ENCODE measurements at regions not wholly inside any gene's neighbourhood (a gene's known extent, or its start where the extent isn't known, plus 50 kb on each side); places are given as distances from the start of the nearest gene placed in this dataset.

- intact Hi-C loops (cut with DNase I; ENCODE audit: low total_unique reads): no loop called here
- TF ChIP-seq, protein P1, sequence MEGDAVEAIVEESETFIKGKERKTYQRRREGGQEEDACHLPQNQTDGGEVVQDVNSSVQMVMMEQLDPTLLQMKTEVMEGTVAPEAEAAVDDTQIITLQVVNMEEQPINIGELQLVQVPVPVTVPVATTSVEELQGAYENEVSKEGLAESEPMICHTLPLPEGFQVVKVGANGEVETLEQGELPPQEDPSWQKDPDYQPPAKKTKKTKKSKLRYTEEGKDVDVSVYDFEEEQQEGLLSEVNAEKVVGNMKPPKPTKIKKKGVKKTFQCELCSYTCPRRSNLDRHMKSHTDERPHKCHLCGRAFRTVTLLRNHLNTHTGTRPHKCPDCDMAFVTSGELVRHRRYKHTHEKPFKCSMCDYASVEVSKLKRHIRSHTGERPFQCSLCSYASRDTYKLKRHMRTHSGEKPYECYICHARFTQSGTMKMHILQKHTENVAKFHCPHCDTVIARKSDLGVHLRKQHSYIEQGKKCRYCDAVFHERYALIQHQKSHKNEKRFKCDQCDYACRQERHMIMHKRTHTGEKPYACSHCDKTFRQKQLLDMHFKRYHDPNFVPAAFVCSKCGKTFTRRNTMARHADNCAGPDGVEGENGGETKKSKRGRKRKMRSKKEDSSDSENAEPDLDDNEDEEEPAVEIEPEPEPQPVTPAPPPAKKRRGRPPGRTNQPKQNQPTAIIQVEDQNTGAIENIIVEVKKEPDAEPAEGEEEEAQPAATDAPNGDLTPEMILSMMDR (IDR thresholded peaks at IDR 0.05): no peak
- TF ChIP-seq POLR2A (IDR thresholded peaks at IDR 0.05): no peak
- WGBS, 2 donors: 61 to 68% methylated on average over 20 to 23 of the region's 23 CpGs
Measured at GRCh38 chr4:3715855-3716630, 50.1 kb upstream of the ADRA2C start.

DNA sequence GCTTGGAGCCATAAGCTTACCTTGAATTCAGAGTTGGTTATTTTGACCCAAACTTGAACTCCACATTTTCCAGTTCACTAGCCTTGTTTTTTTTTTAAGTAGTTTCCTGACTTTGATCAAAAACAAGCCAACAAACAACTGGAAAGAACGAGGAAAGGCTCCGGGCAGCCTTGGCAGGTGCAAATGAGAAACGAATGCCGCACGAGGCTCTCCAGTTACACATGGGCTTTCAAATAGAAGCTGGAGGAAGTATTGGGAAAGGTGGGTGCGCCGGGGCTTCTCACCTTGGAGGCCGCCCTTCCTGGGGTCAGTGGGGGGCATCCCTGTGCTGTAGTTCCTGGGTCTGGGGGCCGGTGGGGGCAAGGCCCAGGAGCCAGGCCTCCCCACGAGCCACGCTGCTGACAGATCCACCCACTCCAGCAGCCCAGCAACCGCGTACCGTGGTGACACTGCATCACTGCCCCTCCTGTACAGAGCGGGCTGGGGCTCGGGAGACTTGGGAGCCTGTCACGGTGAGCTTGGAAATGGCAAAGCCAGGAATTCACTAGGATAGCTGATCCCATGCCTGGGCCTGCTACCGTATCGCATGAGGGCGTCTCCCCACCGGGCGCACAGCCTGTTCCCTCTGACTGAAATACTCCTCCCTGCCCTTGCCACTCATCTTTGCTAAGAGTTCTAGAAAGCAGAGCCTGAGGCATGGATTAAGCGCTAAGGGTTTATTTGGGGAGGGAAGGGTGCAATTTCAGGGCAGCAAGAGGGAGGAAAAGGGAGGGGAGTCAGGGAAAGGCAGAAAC, 50.9 kb upstream of the ADRA2C start:
- DNase-seq (ENCODE audit: low spot score in 2 of 2): no peak
- H3K4me3 ChIP-seq (ENCODE audit: low read depth, poor library complexity, severe bottlenecking): no peak overlapping the region
- intact Hi-C loops (cut with DNase I; ENCODE audit: low total_unique reads): no loop called here
- 27 to 32% methylated on average over 21 to 23 of the region's 23 CpGs for WGBS, 2 donors
- TF ChIP-seq, protein P1 (IDR thresholded peaks at IDR 0.05): no peak
- TF ChIP-seq POLR2A (IDR thresholded peaks at IDR 0.05): no peak

More at GRCh38 chr4:3715855-3716630, 50.1 kb upstream of the ADRA2C start:
- DNase-seq (ENCODE audit: low spot score in 2 of 2): no peak
- no peak overlapping the region for H3K4me3 ChIP-seq (ENCODE audit: low read depth, poor library complexity, severe bottlenecking)

DNA sequence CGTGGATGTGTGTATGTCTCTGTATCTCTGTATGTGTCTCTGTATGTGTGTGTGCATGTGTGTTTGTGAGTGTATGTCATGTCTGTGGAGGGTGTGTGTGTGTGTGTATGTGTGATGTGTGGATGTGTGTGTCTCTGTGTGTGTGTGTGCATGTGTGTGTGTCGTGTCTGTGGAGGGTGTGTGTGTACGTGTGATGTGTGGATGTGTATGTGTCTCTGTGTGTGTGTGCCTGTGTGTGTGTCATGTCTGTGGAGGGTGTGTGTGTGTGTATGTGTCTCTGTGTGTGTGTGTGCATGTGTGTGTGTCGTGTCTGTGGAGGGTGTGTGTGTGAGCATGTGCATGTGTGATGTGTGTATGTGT, 51.6 kb upstream of the ADRA2C start:
- WGBS, 2 donors: 79 to 84% methylated on average over 4 of the region's 4 CpGs
- no peak overlapping the region for H3K4me3 ChIP-seq (ENCODE audit: low read depth, poor library complexity, severe bottlenecking)
- DNase-seq (ENCODE audit: low spot score in 2 of 2): no peak
- TF ChIP-seq, protein P1 (IDR thresholded peaks at IDR 0.05): no peak
- TF ChIP-seq POLR2A (IDR thresholded peaks at IDR 0.05): no peak
- intact Hi-C loops (cut with DNase I; ENCODE audit: low total_unique reads): no loop called here

DNA sequence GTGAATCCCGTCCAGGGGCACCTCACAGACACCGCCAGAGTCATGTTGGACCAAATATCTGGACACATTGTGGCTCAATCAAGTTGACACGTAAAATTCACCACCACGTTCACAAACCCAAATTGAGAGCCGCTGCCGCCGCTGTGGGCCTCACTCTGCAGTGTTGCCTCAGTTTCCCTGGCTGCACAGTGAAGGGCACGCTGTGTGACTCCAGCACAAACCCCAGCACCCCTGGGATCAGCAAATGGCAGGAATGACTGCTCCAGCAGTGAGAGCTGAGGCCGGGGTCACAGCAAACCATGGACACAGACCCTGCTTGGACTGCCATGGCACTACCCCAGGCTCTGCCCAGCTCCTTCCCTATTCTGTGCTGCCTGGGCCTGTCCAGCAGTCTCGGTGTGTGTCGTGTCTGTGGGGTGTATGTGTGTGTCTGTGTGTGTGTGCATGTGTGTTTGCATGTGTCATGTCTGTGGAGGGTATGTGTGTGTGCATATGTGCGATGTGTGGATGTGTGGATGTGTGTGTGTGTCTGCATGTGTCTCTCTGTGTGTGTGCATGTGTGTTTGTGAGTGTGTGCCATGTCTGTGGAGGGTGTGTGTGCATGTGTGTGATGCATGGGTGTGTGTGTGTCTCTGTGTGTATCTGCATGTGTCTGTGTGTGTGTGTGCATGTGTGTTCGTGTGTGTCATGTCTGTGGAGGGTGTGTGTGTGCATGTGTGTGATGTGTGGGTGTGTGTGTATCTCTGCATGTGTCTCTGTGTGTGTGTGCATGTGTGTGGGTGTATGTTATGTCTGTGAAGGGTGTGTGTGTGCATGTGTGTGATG, 52.2 kb upstream of the ADRA2C start:
- no peak for TF ChIP-seq POLR2A (IDR thresholded peaks at IDR 0.05)
- TF ChIP-seq, protein P1 (IDR thresholded peaks at IDR 0.05): no peak
- no peak overlapping the region for H3K4me3 ChIP-seq (ENCODE audit: low read depth, poor library complexity, severe bottlenecking)
- intact Hi-C loops (cut with DNase I; ENCODE audit: low total_unique reads): no loop called here
- WGBS, 2 donors: 91 to 93% methylated on average over 13 of the region's 13 CpGs
- DNase-seq (ENCODE audit: low spot score in 2 of 2): no peak

DNA sequence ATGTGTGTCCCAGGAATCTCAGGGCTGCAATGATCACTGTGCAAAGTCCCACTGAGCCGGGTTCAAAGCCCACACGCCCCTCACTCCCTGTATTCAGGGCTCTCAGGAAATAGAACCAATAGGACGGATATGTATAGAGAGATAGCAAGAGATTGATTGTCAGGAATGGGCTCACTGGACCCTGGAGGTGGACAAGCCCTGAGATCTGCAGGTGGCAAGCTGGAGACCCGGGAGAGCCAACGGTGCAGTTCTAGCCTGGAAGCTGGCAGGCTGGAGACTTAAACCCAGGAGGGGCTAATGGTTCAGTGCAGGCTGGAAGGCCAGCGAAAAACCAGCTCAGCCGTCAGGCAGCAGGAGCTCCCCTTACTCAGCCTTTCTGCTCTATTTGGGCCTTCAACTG, 52.8 kb upstream of the ADRA2C start:
- H3K4me3 ChIP-seq (ENCODE audit: low read depth, poor library complexity, severe bottlenecking): no peak overlapping the region
- WGBS, 2 donors: 91 to 95% methylated on average over 7 of the region's 7 CpGs
- DNase-seq (ENCODE audit: low spot score in 2 of 2): no peak
- intact Hi-C loops (cut with DNase I; ENCODE audit: low total_unique reads): no loop called here
- TF ChIP-seq, protein P1 (IDR thresholded peaks at IDR 0.05): no peak
- no peak for TF ChIP-seq POLR2A (IDR thresholded peaks at IDR 0.05)

Data from lower leg skin (tissue), 4 donors.